ENCODE measurements at regions not wholly inside any gene's neighbourhood (a gene's known extent, or its start where the extent isn't known, plus 50 kb on each side); places are given as distances from the start of the nearest gene placed in this dataset.

DNA sequence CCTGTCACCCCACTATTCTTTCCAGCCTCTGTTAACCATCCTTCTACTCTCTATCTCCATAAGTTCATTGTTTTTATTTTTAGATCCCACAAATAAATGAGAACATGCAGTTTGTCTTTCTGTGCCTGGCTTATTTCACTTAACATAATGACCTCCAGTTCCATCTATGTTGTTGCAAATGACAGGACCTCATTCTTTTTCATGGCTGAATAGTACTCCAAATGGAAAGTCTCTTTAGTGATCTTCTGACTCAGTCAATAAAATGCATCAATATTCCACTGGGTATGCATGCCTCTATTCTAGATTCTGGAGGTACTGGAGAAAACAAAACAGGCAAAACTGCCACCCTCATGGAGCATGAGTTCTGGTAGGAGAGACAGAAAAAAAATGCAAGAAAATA is 459.0 kb downstream of the XYLT1 start:
- TF ChIP-seq, protein P1, sequence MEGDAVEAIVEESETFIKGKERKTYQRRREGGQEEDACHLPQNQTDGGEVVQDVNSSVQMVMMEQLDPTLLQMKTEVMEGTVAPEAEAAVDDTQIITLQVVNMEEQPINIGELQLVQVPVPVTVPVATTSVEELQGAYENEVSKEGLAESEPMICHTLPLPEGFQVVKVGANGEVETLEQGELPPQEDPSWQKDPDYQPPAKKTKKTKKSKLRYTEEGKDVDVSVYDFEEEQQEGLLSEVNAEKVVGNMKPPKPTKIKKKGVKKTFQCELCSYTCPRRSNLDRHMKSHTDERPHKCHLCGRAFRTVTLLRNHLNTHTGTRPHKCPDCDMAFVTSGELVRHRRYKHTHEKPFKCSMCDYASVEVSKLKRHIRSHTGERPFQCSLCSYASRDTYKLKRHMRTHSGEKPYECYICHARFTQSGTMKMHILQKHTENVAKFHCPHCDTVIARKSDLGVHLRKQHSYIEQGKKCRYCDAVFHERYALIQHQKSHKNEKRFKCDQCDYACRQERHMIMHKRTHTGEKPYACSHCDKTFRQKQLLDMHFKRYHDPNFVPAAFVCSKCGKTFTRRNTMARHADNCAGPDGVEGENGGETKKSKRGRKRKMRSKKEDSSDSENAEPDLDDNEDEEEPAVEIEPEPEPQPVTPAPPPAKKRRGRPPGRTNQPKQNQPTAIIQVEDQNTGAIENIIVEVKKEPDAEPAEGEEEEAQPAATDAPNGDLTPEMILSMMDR (IDR thresholded peaks at IDR 0.05) = no peak
- TF ChIP-seq TEAD4 (CRISPR knock-in tag; IDR thresholded peaks at IDR 0.05) = no peak
- no peak for TF ChIP-seq NR3C1 (CRISPR knock-in tag; conservative IDR thresholded peaks at IDR 0.05; ENCODE audit: low read depth)
- TF ChIP-seq FOXJ3 (CRISPR knock-in tag; IDR thresholded peaks at IDR 0.05; ENCODE audit: borderline replicate concordance) = no peak
- TF ChIP-seq, protein P2, sequence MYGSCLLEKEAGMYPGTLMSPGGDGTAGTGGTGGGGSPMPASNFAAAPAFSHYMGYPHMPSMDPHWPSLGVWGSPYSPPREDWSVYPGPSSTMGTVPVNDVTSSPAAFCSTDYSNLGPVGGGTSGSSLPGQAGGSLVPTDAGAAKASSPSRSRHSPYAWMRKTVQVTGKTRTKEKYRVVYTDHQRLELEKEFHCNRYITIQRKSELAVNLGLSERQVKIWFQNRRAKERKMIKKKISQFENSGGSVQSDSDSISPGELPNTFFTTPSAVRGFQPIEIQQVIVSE (CRISPR knock-in tag; IDR thresholded peaks at IDR 0.05; ENCODE audit: borderline replicate concordance) = no peak
- TF ChIP-seq SOX15 (CRISPR knock-in tag; IDR thresholded peaks at IDR 0.05) = no peak
- TF ChIP-seq, protein P3, sequence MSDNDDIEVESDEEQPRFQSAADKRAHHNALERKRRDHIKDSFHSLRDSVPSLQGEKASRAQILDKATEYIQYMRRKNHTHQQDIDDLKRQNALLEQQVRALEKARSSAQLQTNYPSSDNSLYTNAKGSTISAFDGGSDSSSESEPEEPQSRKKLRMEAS (CRISPR knock-in tag; IDR thresholded peaks at IDR 0.05) = no peak
- TF ChIP-seq, protein P4, sequence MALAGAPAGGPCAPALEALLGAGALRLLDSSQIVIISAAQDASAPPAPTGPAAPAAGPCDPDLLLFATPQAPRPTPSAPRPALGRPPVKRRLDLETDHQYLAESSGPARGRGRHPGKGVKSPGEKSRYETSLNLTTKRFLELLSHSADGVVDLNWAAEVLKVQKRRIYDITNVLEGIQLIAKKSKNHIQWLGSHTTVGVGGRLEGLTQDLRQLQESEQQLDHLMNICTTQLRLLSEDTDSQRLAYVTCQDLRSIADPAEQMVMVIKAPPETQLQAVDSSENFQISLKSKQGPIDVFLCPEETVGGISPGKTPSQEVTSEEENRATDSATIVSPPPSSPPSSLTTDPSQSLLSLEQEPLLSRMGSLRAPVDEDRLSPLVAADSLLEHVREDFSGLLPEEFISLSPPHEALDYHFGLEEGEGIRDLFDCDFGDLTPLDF (CRISPR knock-in tag; IDR thresholded peaks at IDR 0.05) = no peak
- TF ChIP-seq TCF7 (CRISPR knock-in tag; IDR thresholded peaks at IDR 0.05; ENCODE audit: low read depth) = no peak
- TF ChIP-seq CBFB (CRISPR knock-in tag; IDR thresholded peaks at IDR 0.05; ENCODE audit: low read depth) = no peak
- TF ChIP-seq, protein P5, sequence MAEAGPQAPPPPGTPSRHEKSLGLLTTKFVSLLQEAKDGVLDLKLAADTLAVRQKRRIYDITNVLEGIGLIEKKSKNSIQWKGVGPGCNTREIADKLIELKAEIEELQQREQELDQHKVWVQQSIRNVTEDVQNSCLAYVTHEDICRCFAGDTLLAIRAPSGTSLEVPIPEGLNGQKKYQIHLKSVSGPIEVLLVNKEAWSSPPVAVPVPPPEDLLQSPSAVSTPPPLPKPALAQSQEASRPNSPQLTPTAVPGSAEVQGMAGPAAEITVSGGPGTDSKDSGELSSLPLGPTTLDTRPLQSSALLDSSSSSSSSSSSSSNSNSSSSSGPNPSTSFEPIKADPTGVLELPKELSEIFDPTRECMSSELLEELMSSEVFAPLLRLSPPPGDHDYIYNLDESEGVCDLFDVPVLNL (CRISPR knock-in tag; IDR thresholded peaks at IDR 0.05; ENCODE audit: borderline replicate concordance, low read depth) = no peak

Measured in WTC11 (cell line).